GM19240 (cell line): ENCODE measurements at regions not wholly inside any gene's neighbourhood (a gene's known extent, or its start where the extent isn't known, plus 50 kb on each side); places are given as distances from the start of the nearest gene placed in this dataset.
"Not testable (repeated sequence)": the region's sequence is repeated elsewhere in the genome, so short reads cannot be mapped to it uniquely, and the experiment has no call there.

Experiments
- DNase-seq: peaks from one replicate; pipeline ENCODE4 v3.0.0; 2011; ENCODE audit warnings: low spot score; ENCODE audit not compliant: insufficient read length

GRCh38 chr7:65613644-65614289, 240.1 kb downstream of the ZNF92 start:
- not testable (repeated sequence) for DNase-seq

- not testable (repeated sequence) for DNase-seq
Observed at GRCh38 chr7:65616111-65616510, 242.5 kb downstream of the ZNF92 start.

GRCh38 chr7:65620216-65620615, 246.6 kb downstream of the ZNF92 start:
- DNase-seq = not testable (repeated sequence)

GRCh38 chr7:65621580-65622201, 248.0 kb downstream of the ZNF92 start:
- not testable (repeated sequence) for DNase-seq

GRCh38 chr7:65631236-65631635, 241.6 kb upstream of the VKORC1L1 start:
- DNase-seq = not testable (repeated sequence)

- DNase-seq = not testable (repeated sequence)
Observed at GRCh38 chr7:65633587-65634404, 239.1 kb upstream of the VKORC1L1 start.

GRCh38 chr7:65638918-65639317, 234.0 kb upstream of the VKORC1L1 start:
- not testable (repeated sequence) for DNase-seq

- not testable (repeated sequence) for DNase-seq
Observed at GRCh38 chr7:65639717-65640116, 233.2 kb upstream of the VKORC1L1 start.

GRCh38 chr7:65643498-65643897, 229.4 kb upstream of the VKORC1L1 start:
- DNase-seq = not testable (repeated sequence)

GRCh38 chr7:65647153-65647964, 225.5 kb upstream of the VKORC1L1 start:
- not testable (repeated sequence) for DNase-seq

GRCh38 chr7:65651174-65651573, 221.7 kb upstream of the VKORC1L1 start:
- not testable (repeated sequence) for DNase-seq

- not testable (repeated sequence) for DNase-seq
Observed at GRCh38 chr7:65651826-65652592, 220.9 kb upstream of the VKORC1L1 start.

GRCh38 chr7:65652669-65653068, 220.2 kb upstream of the VKORC1L1 start:
- not testable (repeated sequence) for DNase-seq

GRCh38 chr7:65656494-65657188, 216.2 kb upstream of the VKORC1L1 start:
- not testable (repeated sequence) for DNase-seq

- not testable (repeated sequence) for DNase-seq
Observed at GRCh38 chr7:65683362-65683761, 189.5 kb upstream of the VKORC1L1 start.

- not testable (repeated sequence) for DNase-seq
Observed at GRCh38 chr7:65699026-65699714, 173.7 kb upstream of the VKORC1L1 start.

GRCh38 chr7:65699715-65700356, 173.0 kb upstream of the VKORC1L1 start:
- DNase-seq = not testable (repeated sequence)

- not testable (repeated sequence) for DNase-seq
Observed at GRCh38 chr7:65719123-65719798, 153.6 kb upstream of the VKORC1L1 start.
